Immature natural killer cell (primary cell): ENCODE measurements at regions not wholly inside any gene's neighbourhood (a gene's known extent, or its start where the extent isn't known, plus 50 kb on each side); places are given as distances from the start of the nearest gene placed in this dataset.

Source experiments
- DNase-seq, 3 donors: peaks; one replicate each; pipeline ENCODE4 v3.0.0; 2022; ENCODE audit warnings: mixed read lengths in 1 of 3
- H3K27ac Mint-ChIP-seq, 6 donors: one replicate each; pipeline ENCODE4 v1.8.0; 2020; ENCODE audit warnings: mixed read lengths in 6 of 6, mild to moderate bottlenecking in 5 of 6, inconsistent platforms in 4 of 6, moderate library complexity in 3 of 6
- H3K27me3 Mint-ChIP-seq, 3 donors: one replicate each; pipeline ENCODE4 v1.8.0; 2020 to 2021; ENCODE audit warnings: low read depth in 3 of 3, mild to moderate bottlenecking in 3 of 3, mixed read lengths in 3 of 3, moderate library complexity in 3 of 3, inconsistent platforms in 1 of 3
- H3K36me3 Mint-ChIP-seq, 3 donors: one replicate each; pipeline ENCODE4 v1.8.0; 2020; ENCODE audit warnings: mixed read lengths in 3 of 3, inconsistent platforms in 2 of 3, mild to moderate bottlenecking in 2 of 3
- H3K4me1 Mint-ChIP-seq, 2 donors: one replicate each; pipeline ENCODE4 v1.8.0; 2020; ENCODE audit warnings: inconsistent platforms in 2 of 2, mild to moderate bottlenecking in 2 of 2, mixed read lengths in 2 of 2, moderate library complexity in 1 of 2
- H3K4me3 Mint-ChIP-seq, 5 donors: one replicate each; pipeline ENCODE4 v1.8.0; 2020; ENCODE audit warnings: mild to moderate bottlenecking in 5 of 5, mixed read lengths in 5 of 5, inconsistent platforms in 3 of 5, moderate library complexity in 3 of 5
- H3K9me3 Mint-ChIP-seq, 6 donors: one replicate each; pipeline ENCODE4 v1.8.0; 2020; ENCODE audit warnings: mild to moderate bottlenecking in 6 of 6, mixed read lengths in 6 of 6, inconsistent platforms in 4 of 6, moderate library complexity in 3 of 6

DNA sequence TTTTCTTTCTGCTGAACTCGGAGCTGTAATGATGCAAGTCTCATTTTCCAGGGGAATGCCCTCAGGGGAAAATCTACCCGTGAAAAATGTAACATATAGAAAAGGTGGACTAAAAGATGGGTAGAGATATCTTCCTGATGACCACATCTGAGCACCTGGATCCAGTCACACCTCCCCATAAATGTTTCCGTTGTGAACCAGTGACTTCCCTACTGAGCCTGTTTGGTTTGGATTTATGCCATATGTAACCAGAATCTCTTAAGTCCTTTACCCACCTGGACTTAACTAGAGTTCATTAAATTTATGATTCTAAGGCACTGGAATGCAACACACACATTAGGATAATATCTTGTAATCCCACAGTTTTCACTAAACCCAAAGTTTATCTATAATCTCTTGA is 171.1 kb downstream of the ZNF330 start:
- H3K27ac Mint-ChIP-seq: no peak overlapping the region
- no peaks in the 10 kb centered on the region for H3K9me3 Mint-ChIP-seq
- no peaks in the 10 kb centered on the region for H3K36me3 Mint-ChIP-seq
- DNase-seq: no peak
- no peaks in the 10 kb centered on the region for H3K4me1 Mint-ChIP-seq
- no peak overlapping the region for H3K4me3 Mint-ChIP-seq
- peaks cover 0 to 2% (median 0%) of the 10 kb centered on the region in 3 donors for H3K27me3 Mint-ChIP-seq

DNA sequence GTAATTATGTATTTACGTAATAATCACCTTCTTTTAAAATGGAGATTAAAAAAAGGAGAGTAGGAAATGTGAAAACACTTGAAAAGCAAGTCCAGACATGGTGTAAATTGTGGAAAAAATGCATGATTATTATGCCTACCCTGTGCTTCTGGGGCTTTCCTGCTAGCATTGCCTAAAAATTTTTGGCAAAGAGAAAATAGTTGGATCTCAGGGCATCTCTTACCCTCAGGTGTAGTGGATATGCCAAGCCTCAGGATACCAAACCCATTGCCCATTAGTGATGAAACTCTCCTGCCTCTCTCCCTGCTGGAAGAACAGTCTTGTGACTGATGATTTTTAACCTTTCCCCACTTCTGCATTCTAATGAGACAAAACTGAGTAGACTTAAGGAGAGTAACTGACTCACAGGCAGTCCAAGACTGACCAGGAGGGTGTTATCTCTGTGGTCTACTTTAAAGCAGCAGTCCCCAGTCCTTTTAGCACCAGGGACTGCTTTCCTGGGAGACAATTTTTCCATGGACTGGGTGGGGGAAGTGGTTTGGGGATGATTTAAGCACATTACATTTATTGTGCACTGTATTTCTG is 174.6 kb downstream of the ZNF330 start:
- Mint-ChIP-seq H3K36me3 (no peaks in the 10 kb centered on the region), H3K4me3 (no peak overlapping the region), H3K27ac (no peak overlapping the region), H3K9me3 (peaks cover 0 to 4% (median 0%) of the 10 kb centered on the region in 6 donors), H3K4me1 (no peaks in the 10 kb centered on the region), H3K27me3 (no peaks in the 10 kb centered on the region)
- no peak for DNase-seq

DNA sequence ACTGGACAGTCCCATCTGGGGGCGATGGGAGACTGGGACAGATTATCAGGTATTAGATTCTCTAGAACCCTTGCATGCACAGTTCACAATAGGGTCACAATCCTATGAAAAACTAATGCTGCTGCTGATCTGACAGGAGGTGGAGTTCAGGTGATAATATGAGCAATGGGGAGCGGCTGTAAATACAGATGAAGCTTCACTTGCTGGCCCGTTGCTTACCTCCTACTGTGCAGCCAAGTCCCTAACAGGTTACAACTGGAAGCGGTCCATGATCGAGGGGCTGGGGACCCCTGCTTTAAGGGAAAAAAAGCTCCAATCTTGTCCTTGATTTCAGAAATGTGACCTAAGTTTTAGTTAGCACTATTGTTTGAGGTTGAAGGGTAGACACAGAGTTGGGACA is 175.2 kb downstream of the ZNF330 start:
- Mint-ChIP-seq H3K27ac (no peak overlapping the region), H3K36me3 (no peaks in the 10 kb centered on the region), H3K4me1 (no peaks in the 10 kb centered on the region), H3K4me3 (no peak overlapping the region), H3K27me3 (no peaks in the 10 kb centered on the region), H3K9me3 (peaks cover 0 to 4% (median 0%) of the 10 kb centered on the region in 6 donors)
- no peak for DNase-seq

DNA sequence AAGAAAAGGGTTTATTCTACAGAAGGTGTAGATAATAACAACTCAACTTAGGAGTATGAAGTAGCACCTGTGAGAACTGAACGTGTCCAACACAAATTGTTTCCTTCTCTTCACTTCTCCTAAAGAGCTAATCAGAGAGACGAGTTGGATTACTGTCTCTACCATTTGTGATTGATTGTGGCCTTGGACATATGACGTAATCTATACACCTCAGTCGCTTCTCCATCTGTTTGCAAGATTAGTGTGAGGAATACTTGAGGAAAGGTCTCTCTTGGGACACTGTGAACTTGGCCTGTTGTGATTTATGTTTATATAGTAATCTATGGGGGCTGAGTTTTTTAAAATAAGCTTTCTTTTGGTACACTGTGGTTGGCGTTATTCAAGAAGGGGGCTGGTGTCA is 182.0 kb downstream of the ZNF330 start:
- Mint-ChIP-seq H3K4me3 (no peak overlapping the region), H3K27me3 (peaks cover 0 to 3% (median 0%) of the 10 kb centered on the region in 3 donors), H3K36me3 (no peaks in the 10 kb centered on the region), H3K27ac (no peak overlapping the region), H3K9me3 (peaks cover 0 to 5% (median under 1%) of the 10 kb centered on the region in 6 donors), H3K4me1 (no peaks in the 10 kb centered on the region)
- DNase-seq: no peak

DNA sequence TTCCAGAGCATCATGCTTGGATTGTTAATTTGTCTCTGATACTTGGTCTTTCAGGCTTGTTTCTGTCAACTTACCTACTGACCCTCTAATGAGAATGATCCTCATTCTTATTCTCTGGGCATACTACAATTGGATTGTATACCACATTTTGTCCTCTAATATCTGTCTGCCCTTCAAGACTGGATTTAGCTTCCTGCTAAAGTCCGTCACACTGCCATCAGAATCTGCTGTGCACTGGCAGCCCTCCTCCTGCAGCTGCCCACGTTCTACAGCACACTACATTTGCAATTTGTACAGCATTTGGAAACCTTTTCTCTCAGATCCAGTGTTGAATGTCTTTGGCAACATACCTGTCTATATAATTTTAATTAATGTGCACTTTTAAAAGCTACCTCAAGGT is 183.1 kb downstream of the ZNF330 start:
- Mint-ChIP-seq H3K27ac (no peak overlapping the region), H3K4me1 (no peaks in the 10 kb centered on the region), H3K9me3 (peaks cover 0 to 6% (median 0%) of the 10 kb centered on the region in 6 donors), H3K27me3 (peaks cover 0 to 3% (median 0%) of the 10 kb centered on the region in 3 donors), H3K4me3 (no peak overlapping the region), H3K36me3 (no peaks in the 10 kb centered on the region)
- no peak for DNase-seq

DNA sequence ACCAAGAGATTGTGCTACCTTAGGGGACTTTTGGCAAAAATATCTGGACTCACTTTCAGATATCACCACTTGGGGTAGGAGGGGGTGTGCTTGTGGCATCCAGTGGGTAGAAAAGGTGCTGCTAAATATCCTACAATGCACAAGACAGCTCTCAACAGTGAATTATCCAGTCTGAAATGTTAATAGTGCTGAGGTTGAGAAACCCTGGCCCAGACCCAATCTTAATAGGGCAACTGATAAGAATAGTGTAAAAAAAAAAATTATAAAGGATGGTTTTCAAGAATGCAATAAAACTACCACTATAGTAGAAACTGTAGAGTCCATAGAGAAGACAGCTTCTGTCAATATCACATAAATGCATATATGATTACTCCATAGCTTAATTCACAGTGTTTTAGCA is 185.5 kb downstream of the ZNF330 start:
- peaks cover 0 to 3% (median 1%) of the 10 kb centered on the region in 3 donors for H3K27me3 Mint-ChIP-seq
- peaks cover 0 to 6% (median 2%) of the 10 kb centered on the region in 6 donors for H3K9me3 Mint-ChIP-seq
- no peaks in the 10 kb centered on the region for H3K36me3 Mint-ChIP-seq
- no peak for DNase-seq
- no peak overlapping the region for H3K4me3 Mint-ChIP-seq
- H3K4me1 Mint-ChIP-seq: no peaks in the 10 kb centered on the region
- no peak overlapping the region for H3K27ac Mint-ChIP-seq

DNA sequence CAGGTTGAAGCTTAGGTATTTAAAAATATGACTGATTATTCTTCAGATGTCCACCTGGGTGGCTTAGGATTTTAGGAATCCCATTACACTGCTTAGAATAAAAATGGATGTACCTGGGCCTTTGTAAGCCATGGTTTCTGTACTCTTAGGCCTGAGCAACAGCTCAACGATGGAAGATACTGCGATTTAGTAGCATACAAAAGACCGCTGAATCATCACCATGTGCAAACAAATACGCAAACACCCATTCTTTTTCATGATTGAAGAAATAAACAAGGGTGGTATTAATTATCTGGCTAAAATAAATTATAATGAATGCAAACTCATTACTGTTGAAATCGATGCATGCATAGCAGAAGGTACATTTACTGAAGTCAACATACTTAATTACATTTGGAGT is 188.9 kb downstream of the ZNF330 start:
- Mint-ChIP-seq H3K4me1 (no peaks in the 10 kb centered on the region), H3K27ac (no peak overlapping the region), H3K36me3 (no peaks in the 10 kb centered on the region), H3K4me3 (no peak overlapping the region), H3K27me3 (peaks cover 0 to 3% (median 1%) of the 10 kb centered on the region in 3 donors), H3K9me3 (peaks cover 0 to 6% (median 1%) of the 10 kb centered on the region in 6 donors)
- no peak for DNase-seq

DNA sequence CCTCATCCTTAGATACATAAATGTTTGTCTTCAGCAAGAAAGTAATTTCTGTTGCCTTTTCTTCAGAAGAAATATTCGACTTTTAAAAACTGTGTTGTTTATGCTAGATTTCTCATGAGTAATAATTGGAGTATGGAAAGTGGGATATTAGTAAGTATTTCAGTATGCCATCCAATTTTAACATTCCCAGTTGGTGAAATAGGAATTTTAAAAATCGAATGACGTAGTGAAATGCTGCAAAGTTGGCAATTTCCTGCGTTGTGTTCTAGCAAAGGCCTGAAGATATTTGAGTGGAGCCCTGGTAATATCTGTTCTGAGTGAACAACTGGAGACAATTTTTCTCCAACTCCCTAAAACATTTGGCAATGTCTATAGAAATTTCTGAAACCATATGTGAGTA is 190.1 kb downstream of the ZNF330 start:
- no peak overlapping the region for H3K27ac Mint-ChIP-seq
- peaks cover 0 to 3% (median 1%) of the 10 kb centered on the region in 3 donors for H3K27me3 Mint-ChIP-seq
- H3K36me3 Mint-ChIP-seq: no peaks in the 10 kb centered on the region
- H3K4me1 Mint-ChIP-seq: no peaks in the 10 kb centered on the region
- no peak for DNase-seq
- peaks cover 0 to 5% (median 1%) of the 10 kb centered on the region in 6 donors for H3K9me3 Mint-ChIP-seq
- no peak overlapping the region for H3K4me3 Mint-ChIP-seq

DNA sequence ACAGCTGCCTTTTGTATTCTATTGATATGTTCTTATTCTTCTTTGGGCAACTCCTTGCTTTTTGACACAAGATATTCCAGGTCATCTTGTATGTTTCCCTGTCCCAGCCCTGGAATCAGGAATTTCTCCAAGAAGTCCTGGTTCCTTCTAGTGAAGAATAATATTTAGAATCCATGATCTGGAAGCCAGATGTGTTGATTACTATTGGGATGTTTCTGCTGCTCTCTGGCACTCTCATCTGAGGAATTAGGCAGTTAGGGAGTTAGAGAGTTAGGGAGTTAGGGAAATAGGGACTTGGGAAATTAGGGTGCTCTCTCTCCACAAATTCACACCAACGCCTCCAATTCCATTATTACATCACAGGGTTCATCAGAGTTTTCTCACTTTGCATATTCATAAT is 191.2 kb downstream of the ZNF330 start:
- no peak overlapping the region for H3K4me3 Mint-ChIP-seq
- no peaks in the 10 kb centered on the region for H3K36me3 Mint-ChIP-seq
- H3K4me1 Mint-ChIP-seq: no peaks in the 10 kb centered on the region
- no peak for DNase-seq
- H3K9me3 Mint-ChIP-seq: peaks cover 0 to 5% (median 1%) of the 10 kb centered on the region in 6 donors
- no peak overlapping the region for H3K27ac Mint-ChIP-seq
- H3K27me3 Mint-ChIP-seq: peaks cover 0 to 3% (median 0%) of the 10 kb centered on the region in 3 donors

DNA sequence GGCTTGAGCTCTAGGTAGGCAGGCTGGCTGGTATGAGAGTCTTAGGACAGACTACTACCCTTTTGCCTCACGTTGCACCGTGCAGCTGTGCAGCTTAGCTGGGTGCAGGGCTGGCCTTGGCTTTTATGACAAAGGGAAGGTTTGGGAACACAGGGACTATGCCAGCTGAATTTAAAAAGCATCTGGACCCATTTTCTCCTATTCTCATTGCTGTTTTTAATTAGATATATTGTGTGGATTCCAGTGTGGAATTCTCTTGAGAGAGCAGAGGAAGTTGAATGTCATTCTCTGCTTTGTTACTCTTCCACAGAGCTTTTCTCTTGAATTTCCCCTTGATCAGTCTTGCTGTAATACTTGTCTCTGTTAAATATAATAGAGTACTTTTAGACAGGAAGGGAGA is 192.7 kb downstream of the ZNF330 start:
- H3K36me3 Mint-ChIP-seq: no peaks in the 10 kb centered on the region
- H3K4me1 Mint-ChIP-seq: no peaks in the 10 kb centered on the region
- DNase-seq: no peak
- no peak overlapping the region for H3K4me3 Mint-ChIP-seq
- H3K27me3 Mint-ChIP-seq: peaks cover 0 to 3% (median 0%) of the 10 kb centered on the region in 3 donors
- peaks cover 0 to 5% (median under 1%) of the 10 kb centered on the region in 6 donors for H3K9me3 Mint-ChIP-seq
- H3K27ac Mint-ChIP-seq: no peak overlapping the region

DNA sequence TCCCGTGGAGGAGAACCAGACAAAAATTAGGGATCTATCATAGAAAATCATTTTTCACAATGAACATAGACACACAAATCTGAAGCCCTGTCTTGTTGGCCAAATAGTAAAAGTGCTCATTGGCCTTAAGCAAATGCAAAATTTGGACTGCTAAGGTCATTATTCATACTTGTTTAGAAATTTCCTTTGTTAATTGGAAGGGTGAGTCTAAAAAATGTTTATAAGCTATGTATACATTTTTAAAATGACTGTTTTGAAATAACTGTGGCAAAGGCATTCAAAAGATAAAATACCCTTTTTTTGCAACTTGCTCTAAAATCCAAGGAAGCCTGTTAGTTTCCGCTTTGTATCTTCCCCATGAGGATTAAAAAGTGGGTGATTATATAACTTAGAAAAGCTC is 195.0 kb downstream of the ZNF330 start:
- Mint-ChIP-seq H3K36me3 (no peaks in the 10 kb centered on the region), H3K4me1 (no peaks in the 10 kb centered on the region), H3K27ac (no peak overlapping the region), H3K27me3 (peaks cover 0 to 2% (median 0%) of the 10 kb centered on the region in 3 donors), H3K4me3 (no peak overlapping the region), H3K9me3 (peaks cover 0 to 1% (median 0%) of the 10 kb centered on the region in 6 donors)
- no peak for DNase-seq

DNA sequence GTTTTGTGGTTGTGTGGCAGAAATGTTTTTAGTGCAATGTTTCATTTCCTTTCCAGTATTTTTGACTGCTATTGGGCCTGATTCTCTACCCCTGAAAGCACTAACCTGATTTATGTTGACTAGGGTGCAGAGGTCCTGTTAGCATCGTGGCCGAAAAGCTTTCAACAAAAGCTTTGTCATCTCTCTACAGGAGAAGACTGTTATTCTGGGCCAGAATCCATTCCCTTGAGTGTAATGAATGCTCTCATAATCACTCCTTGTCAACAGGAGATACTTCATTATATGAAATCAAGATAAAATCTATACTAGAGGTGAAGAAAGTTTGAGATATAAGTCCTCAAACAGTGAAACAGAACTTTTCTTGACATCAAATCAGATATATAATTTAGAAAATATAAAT is 195.5 kb downstream of the ZNF330 start:
- Mint-ChIP-seq H3K27ac (no peak overlapping the region), H3K36me3 (no peaks in the 10 kb centered on the region), H3K9me3 (peaks cover 0 to 3% (median 0%) of the 10 kb centered on the region in 6 donors), H3K4me3 (no peak overlapping the region), H3K4me1 (no peaks in the 10 kb centered on the region), H3K27me3 (peaks cover 0 to 2% (median 0%) of the 10 kb centered on the region in 3 donors)
- no peak for DNase-seq

DNA sequence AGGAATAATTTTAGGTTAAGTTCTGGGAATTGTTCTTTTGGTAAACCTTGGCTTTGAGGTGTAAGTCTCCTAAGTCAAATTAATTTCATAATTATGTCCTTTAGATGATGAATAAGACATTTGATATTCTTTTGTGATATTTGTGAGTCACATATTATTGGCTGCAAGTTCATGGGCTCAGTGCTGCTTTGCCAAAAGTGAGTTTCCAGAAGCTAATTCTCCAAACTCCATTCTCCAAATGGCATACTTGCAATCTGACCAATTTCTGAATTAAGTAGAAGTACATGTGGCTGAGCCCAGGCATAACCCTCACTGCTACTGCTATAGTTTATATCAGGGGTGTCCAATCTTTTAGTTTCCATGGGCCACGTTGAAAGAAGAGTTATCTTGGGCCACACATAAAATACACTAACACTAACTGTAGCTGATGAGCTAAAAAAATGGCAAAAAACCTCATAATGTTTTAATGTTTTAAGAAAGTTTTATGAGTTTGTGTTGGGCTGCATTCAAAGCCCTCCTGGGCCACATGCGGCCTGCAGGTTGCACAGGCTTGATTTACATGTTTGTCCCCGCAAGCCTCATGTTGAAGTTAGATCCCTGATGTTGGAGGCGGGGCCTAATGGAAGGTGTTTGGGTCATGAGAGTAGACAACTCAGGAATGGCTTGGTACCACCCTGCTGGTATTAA is 196.1 kb downstream of the ZNF330 start:
- peaks cover 0 to 2% (median 0%) of the 10 kb centered on the region in 3 donors for H3K27me3 Mint-ChIP-seq
- H3K4me3 Mint-ChIP-seq: no peak overlapping the region
- H3K36me3 Mint-ChIP-seq: no peaks in the 10 kb centered on the region
- H3K4me1 Mint-ChIP-seq: no peaks in the 10 kb centered on the region
- no peak for DNase-seq
- H3K9me3 Mint-ChIP-seq: peaks cover 0 to 9% (median 0%) of the 10 kb centered on the region in 6 donors
- no peak overlapping the region for H3K27ac Mint-ChIP-seq

DNA sequence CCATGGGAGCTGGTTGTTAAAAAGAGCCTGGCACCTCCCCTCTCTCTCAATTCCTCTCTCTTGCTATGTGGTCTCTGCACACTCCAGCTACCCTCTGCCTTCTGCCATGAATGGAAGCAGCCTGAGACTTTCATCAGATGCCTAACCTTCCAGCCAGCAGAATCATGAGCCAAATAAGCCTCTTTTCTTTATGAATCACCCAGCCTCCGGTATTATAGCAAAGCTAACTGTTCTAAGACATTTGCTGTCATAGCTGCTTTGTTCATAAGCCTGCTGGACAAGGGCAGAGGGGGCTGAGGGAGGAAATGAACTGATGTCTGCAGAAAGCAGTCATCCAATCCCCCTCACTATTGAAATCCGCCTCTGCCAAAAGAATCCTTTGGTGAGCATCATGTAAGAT is 196.7 kb downstream of the ZNF330 start:
- Mint-ChIP-seq H3K4me3 (no peak overlapping the region), H3K36me3 (no peaks in the 10 kb centered on the region), H3K27me3 (peaks cover 0 to 2% (median 0%) of the 10 kb centered on the region in 3 donors), H3K4me1 (no peaks in the 10 kb centered on the region), H3K9me3 (peaks cover 0 to 14% (median 3%) of the 10 kb centered on the region in 6 donors), H3K27ac (no peak overlapping the region)
- no peak for DNase-seq
